Cardiac muscle cell (in vitro differentiated cells and primary cell): ENCODE measurements at regions not wholly inside any gene's neighbourhood (a gene's known extent, or its start where the extent isn't known, plus 50 kb on each side); places are given as distances from the start of the nearest gene placed in this dataset.
"Not testable (repeated sequence)": the region's sequence is repeated elsewhere in the genome, so short reads cannot be mapped to it uniquely, and the experiment has no call there.

Source experiments
- DNase-seq, 2 donors: peaks; one replicate each; pipeline versions ENCODE4 v3.0.0 to v3.0.0-alpha.2; 2010 to 2017; ENCODE audit warnings: low read depth in 1 of 2, low spot score in 1 of 2
- H3K27ac ChIP-seq: fragments of 200-600 bp; sonication (generic); 2 replicates; pipeline ENCODE4 v1.5.1; 2016
- H3K27me3 ChIP-seq: fragments of 200-600 bp; sonication (generic); 2 replicates; pipeline ENCODE4 v1.6.0; 2016; ENCODE audit warnings: control low read depth
- H3K36me3 ChIP-seq: fragments of 200-600 bp; sonication (generic); 2 replicates; pipeline ENCODE4 v1.5.1; 2016; ENCODE audit warnings: control low read depth
- H3K4me1 ChIP-seq: fragments of 200-600 bp; sonication (generic); 2 replicates; pipeline ENCODE4 v1.8.1; 2017; ENCODE audit warnings: low read depth, mild to moderate bottlenecking, mixed run types
- H3K4me3 ChIP-seq: fragments of 200-600 bp; sonication (generic); 2 replicates; pipeline ENCODE4 v1.5.1; 2016; ENCODE audit warnings: mild to moderate bottlenecking
- H3K9me3 ChIP-seq: fragments of 200-600 bp; sonication (generic); 2 replicates; pipeline ENCODE4 v1.5.1; 2017; ENCODE audit warnings: low read depth, mild to moderate bottlenecking, control low read depth
- CTCF ChIP-seq: IDR thresholded peaks from 2 replicates; pipeline ENCODE4 v1.5.1; 2012; ENCODE audit warnings: low read depth, mild to moderate bottlenecking, low read length

DNA sequence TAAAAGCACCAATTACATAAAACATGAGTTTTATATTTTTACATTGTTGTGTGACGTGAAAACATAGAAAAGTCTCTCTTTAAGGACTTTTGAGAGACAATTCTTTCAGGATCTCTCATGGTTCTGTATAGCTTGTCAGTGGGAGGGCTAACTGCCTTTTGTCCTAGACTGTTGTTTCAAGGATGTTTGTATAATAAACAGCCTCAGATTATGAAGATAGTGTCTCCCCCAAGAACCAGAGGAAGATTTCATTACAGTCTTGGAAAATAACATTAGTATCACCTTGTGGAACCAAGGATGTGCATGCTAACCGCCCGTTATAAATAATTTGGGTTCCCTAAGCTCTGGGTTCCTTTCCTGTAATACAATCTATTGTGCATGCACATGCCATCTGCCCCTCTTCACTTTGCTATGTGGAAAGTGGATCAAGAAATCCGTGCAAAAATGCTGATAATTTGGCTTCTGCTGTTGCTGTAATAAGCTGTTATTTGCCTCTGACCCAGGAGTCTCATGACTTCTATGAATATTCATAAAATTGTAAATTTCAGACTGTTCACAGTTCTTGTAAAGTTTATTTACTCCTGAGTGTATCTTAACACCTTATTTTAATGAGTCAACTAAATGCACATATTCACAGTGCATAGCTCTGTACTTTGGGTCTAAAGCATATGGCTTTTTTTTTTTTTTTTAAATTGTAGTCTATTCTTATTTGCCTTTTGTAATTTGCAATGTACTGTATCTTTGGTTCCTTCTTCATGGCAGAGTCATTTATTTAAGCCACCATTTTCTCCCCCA lies 265.5 kb downstream of the PTH2R start:
- Histone ChIP-seq H3K9me3 (no peaks in the 10 kb centered on the region), H3K4me3 (no peak overlapping the region), H3K36me3 (no peaks in the 10 kb centered on the region), H3K27me3 (no peaks in the 10 kb centered on the region), H3K27ac (no peak overlapping the region), H3K4me1 (no peaks in the 10 kb centered on the region)
- no peak for DNase-seq
- TF ChIP-seq CTCF, result no peak

DNA sequence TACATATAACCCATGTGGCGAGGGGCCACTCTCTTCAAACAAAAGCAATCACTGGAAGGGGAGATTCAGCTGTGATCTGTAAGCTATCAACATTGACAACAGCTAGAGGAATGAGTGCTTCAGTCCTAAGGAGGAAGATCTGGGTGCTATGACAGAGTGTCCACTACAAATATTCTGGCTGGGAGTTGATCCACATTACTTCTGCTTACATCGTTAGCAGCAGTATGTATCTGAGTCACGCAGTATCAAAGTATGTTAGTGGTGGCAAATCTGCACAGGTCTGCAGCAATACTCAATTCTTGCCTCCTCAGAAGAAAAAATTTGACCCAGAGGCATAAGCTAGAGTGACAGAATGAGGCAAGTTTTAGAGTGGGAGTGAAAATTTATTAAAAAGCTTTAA lies 267.0 kb downstream of the PTH2R start:
- Histone ChIP-seq H3K27me3 (no peaks in the 10 kb centered on the region), H3K36me3 (no peaks in the 10 kb centered on the region), H3K9me3 (no peaks in the 10 kb centered on the region), H3K4me1 (no peaks in the 10 kb centered on the region), H3K27ac (no peak overlapping the region), H3K4me3 (no peak overlapping the region)
- no peak for DNase-seq
- no peak for TF ChIP-seq CTCF

GRCh38 chr2:208674919-208675318 lies 268.3 kb downstream of the PTH2R start:
- no peak overlapping the region for H3K27ac ChIP-seq
- H3K9me3 ChIP-seq, result no peaks in the 10 kb centered on the region
- no peak for DNase-seq
- no peaks in the 10 kb centered on the region for H3K27me3 ChIP-seq
- no peak for TF ChIP-seq CTCF
- no peak overlapping the region for H3K4me3 ChIP-seq
- H3K36me3 ChIP-seq, result no peaks in the 10 kb centered on the region
- H3K4me1 ChIP-seq, result no peaks in the 10 kb centered on the region

- not testable (repeated sequence) for H3K27ac ChIP-seq, H3K4me1 ChIP-seq, H3K4me3 ChIP-seq, H3K9me3 ChIP-seq, H3K36me3 ChIP-seq, DNase-seq, H3K27me3 ChIP-seq
Measured at GRCh38 chr2:208685929-208686328, 279.3 kb downstream of the PTH2R start.

DNA sequence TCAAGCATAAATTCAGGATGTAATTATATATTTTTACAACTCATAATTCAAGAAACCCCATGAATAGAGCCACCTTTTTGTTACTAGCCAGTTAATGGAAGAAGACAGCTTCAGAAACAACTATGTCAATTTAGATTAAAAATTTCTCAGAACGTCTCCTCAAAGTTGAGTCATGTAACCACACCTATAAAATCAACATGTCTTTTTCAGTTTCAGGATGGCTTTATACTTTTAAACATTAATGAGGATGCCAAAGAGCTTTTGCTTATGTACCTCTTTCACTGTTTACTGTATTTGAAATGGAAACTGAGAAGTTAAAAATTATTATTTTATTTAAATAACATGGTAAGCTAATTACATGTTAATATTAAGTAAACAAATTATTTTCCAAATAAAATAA lies 280.1 kb downstream of the PTH2R start:
- no peak overlapping the region for H3K27ac ChIP-seq
- no peak for TF ChIP-seq CTCF
- no peak for DNase-seq
- no peaks in the 10 kb centered on the region for H3K4me1 ChIP-seq
- no peaks in the 10 kb centered on the region for H3K9me3 ChIP-seq
- H3K27me3 ChIP-seq, result no peaks in the 10 kb centered on the region
- H3K36me3 ChIP-seq, result no peaks in the 10 kb centered on the region
- no peak overlapping the region for H3K4me3 ChIP-seq

DNA sequence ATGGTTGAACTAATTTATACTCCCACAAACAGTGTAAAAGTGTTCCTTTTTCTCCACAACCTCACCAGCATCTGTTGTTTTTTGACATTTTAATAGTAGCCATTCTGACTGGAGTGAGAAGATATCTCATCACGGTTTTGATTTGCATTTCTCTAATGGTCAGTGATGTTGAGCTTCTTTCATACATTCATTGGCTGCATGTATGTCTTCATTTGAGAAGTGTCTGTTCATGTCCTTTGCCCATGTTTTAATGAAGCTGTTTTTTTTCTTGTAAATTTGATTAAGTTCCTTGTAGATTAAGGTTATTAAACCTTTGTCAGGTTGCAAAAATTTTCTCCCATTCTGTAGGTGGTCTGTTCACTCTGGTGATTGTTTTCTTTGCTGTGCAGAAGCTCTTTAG lies 281.1 kb downstream of the PTH2R start:
- not testable (repeated sequence) for H3K36me3 ChIP-seq, H3K9me3 ChIP-seq, DNase-seq, H3K27ac ChIP-seq, H3K27me3 ChIP-seq, H3K4me3 ChIP-seq, H3K4me1 ChIP-seq
